Heart right ventricle (tissue), 16 donors: ENCODE measurements at regions not wholly inside any gene's neighbourhood (a gene's known extent, or its start where the extent isn't known, plus 50 kb on each side); places are given as distances from the start of the nearest gene placed in this dataset.
"Not testable (repeated sequence)": the region's sequence is repeated elsewhere in the genome, so short reads cannot be mapped to it uniquely, and the experiment has no call there.

Experiments
- ATAC-seq, 8 donors: fragments of 200-7000 bp; cut with Tn5 transposase; one replicate each; pipeline ENCODE4 v1.9.1; 2020; ENCODE audit warnings: mild to moderate bottlenecking in 8 of 8, moderate library complexity in 8 of 8, moderate number of reproducible peaks in 1 of 8
- DNase-seq, 2 donors: peaks; one replicate each; pipeline ENCODE4 v3.0.0-alpha.2; 2020
- H3K27ac ChIP-seq, 10 donors: fragments of 200-600 bp; sonication (generic) in 2 of 10; one replicate each; pipeline versions ENCODE4 v1.5.0 to v1.8.0; 2020 to 2022; ENCODE audit warnings: mild to moderate bottlenecking in 3 of 10
- H3K27me3 ChIP-seq, 7 donors: fragments of 200-600 bp; one replicate each; pipeline ENCODE4 v1.8.0; 2021 to 2022; ENCODE audit warnings: mild to moderate bottlenecking in 2 of 7
- H3K36me3 ChIP-seq, 9 donors: fragments of 200-600 bp; sonication (generic) in 1 of 9; one replicate each; pipeline versions ENCODE4 v1.5.0 to v1.8.0; 2020 to 2022; ENCODE audit warnings: mild to moderate bottlenecking in 2 of 9
- H3K4me1 ChIP-seq, 9 donors: fragments of 200-600 bp; sonication (generic) in 1 of 9; one replicate each; pipeline versions ENCODE4 v1.5.0 to v1.8.0; 2020 to 2022; ENCODE audit warnings: mild to moderate bottlenecking in 4 of 9
- H3K4me3 ChIP-seq, 10 donors: fragments of 200-600 bp; sonication (generic) in 2 of 10; one replicate each; pipeline versions ENCODE4 v1.5.0 to v1.8.0; 2020 to 2022; ENCODE audit warnings: mild to moderate bottlenecking in 7 of 10, moderate library complexity in 2 of 10
- H3K9me3 ChIP-seq, 11 donors: fragments of 200-600 bp in 10 of 11; sonication (generic) in 2 of 11; one replicate each; pipeline versions ENCODE4 v1.5.0 to v1.8.0; 2013 to 2022; ENCODE audit warnings: mild to moderate bottlenecking in 2 of 11, control low read depth in 1 of 11, moderate library complexity in 1 of 11
- WGBS, 2 donors: extraction: QIAGEN DNeasy Blood & Tissue Kit; methylation state at CpG; one replicate each; pipeline ENCODE4 v1.1.7; 2013; ENCODE audit warnings: inconsistent platforms in 1 of 2; 5-methylcytosine and 5-hydroxymethylcytosine counted together
- intact Hi-C, 10 donors: fragments of 100-400 bp; cut with DNase I; formaldehyde crosslinking; loops; one replicate each; pipeline versions ENCODE4 v1.11.1 to v1.14.2; 2022
- TF ChIP-seq, protein P1 (sequence below), 9 donors: fragments of 200-600 bp; sonication (generic) in 2 of 9; IDR thresholded peaks; one replicate each; pipeline versions ENCODE4 v1.5.0 to v1.8.0; 2021 to 2022; ENCODE audit warnings: antibody characterized with exemption in 9 of 9, mild to moderate bottlenecking in 5 of 9, moderate library complexity in 1 of 9
- donor health status: Arrhythmogenic right ventricular cardiomyopathy.
- donor health status: ischemic (EF 13 %, LVEDD 7.1; RV severe dilation, severe dysfunction).
- donor health status: healthy with polysubstance abuse.
- donor health status: DM: no; HTN: yes; CAD: no.
- donor health status: DM: no; HTN: no; CAD: no.
- donor health status: ischemic (EF 25% LVEDD 6.9; RV normal size, moderate dysfunction).
- donor health status: ischemic (EF 25% LVEDD 5.7; RV mildly dilated, moderate dysfunction).
- donor health status: healthy.
- donor health status: DM: yes; HTN: yes; CAD: no.
- donor health status: Ischemic cardiomyopathy.
- donor health status: ischemic (EF 35%, LVEDD 5.7; RV mildly dilated, moderate dysfunction).
- donor health status: nonischemic (EF 11% LVEDD 7.7; RV severe dilation, severe dysfunction).
- donor health status: DM: yes; HTN: yes; CAD: no.
- donor health status: PGD.
- donor health status: ischemic (EF 29% LVEDD 5.4; RV normal size, mild dysfunction).
- donor health status: nonischemic (EF 23%, LVEDD 6.1; RV moderate dilation, normal function).

GRCh38 chr7:45325378-45325777 is 167.8 kb downstream of the RAMP3 start:
- Histone ChIP-seq H3K36me3 (no peaks in the 10 kb centered on the region), H3K27me3 (no peaks in the 10 kb centered on the region), H3K9me3 (peaks cover 0 to 20% (median 7%) of the 10 kb centered on the region in 11 donors), H3K4me1 (peaks cover 0 to 13% (median 3%) of the 10 kb centered on the region in 9 donors), H3K27ac (no peak overlapping the region), H3K4me3 (no peak overlapping the region)
- 86% methylated on average over 3 of the region's 3 CpGs for WGBS, 2 donors
- intact Hi-C loops, result no loop called here
- DNase-seq, result no peak
- no peak for ATAC-seq
- TF ChIP-seq, protein P1, sequence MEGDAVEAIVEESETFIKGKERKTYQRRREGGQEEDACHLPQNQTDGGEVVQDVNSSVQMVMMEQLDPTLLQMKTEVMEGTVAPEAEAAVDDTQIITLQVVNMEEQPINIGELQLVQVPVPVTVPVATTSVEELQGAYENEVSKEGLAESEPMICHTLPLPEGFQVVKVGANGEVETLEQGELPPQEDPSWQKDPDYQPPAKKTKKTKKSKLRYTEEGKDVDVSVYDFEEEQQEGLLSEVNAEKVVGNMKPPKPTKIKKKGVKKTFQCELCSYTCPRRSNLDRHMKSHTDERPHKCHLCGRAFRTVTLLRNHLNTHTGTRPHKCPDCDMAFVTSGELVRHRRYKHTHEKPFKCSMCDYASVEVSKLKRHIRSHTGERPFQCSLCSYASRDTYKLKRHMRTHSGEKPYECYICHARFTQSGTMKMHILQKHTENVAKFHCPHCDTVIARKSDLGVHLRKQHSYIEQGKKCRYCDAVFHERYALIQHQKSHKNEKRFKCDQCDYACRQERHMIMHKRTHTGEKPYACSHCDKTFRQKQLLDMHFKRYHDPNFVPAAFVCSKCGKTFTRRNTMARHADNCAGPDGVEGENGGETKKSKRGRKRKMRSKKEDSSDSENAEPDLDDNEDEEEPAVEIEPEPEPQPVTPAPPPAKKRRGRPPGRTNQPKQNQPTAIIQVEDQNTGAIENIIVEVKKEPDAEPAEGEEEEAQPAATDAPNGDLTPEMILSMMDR (IDR thresholded peaks at IDR 0.05), result no peak

DNA sequence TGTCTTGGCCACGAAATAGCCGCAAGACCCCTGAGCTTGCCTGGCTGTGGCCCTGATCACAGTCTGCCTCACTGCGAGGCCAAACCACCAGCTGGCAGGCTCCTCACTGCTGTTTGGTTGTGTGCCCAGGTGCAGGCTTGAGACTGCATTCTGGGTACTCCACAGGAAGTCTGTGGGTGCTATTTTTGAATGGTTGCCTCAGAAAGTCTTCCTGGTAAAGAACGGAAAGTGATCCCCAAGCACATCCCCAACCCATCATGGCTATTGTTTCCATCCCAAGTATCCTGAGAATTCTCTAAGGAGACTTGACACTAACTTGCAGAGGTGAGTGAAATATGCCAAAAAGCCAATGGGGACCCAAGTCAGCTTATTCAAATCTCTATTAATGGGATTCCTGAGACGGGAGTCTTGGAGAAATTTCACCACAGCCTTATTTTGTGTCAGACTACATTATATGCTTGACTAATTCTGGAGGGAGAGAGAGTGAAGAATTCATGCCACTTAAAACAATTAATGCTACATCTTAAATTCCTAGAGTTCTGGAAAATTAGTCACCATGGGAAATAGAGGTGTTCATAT is 170.9 kb downstream of the RAMP3 start:
- H3K9me3 ChIP-seq, result peaks cover 0 to 21% (median 5%) of the 10 kb centered on the region in 11 donors
- H3K36me3 ChIP-seq, result no peaks in the 10 kb centered on the region
- DNase-seq, result peak; percentile 30 to 35
- ATAC-seq, result peak in 7 of 8 donors; percentile 59 to 88 (median 79)
- 45 to 69% methylated on average over 5 of the region's 5 CpGs for WGBS, 2 donors
- TF ChIP-seq, protein P1 (IDR thresholded peaks at IDR 0.05), result no peak
- H3K4me3 ChIP-seq, result no peak overlapping the region
- no peak overlapping the region for H3K27ac ChIP-seq
- intact Hi-C loops, result no loop called here
- no peaks in the 10 kb centered on the region for H3K27me3 ChIP-seq
- peaks cover 0 to 13% (median 3%) of the 10 kb centered on the region in 9 donors for H3K4me1 ChIP-seq

DNA sequence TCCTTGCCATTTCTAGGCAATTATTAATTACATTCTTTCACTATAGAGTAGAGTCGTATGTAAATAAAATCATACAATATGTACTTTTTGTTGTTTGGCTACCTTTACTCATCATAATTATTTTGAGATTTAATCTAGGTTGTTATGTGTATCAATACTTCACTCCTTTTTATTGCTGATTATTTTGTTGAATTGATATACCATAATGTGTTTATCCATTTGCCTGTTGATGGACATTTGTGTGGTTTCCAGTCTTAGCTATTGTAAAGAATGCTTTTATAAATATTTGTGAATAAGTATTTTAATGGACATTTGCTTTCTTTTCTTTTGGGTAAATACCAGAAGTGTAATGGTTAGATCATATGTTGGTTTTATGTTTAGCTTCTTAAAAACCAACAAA is 174.0 kb downstream of the RAMP3 start:
- TF ChIP-seq, protein P1 (IDR thresholded peaks at IDR 0.05), result no peak
- ATAC-seq, result no peak
- intact Hi-C loops, result no loop called here
- Histone ChIP-seq H3K27ac (no peak overlapping the region), H3K4me1 (peaks cover 0 to 13% (median 3%) of the 10 kb centered on the region in 9 donors), H3K27me3 (peaks cover 0 to 4% (median 0%) of the 10 kb centered on the region in 7 donors), H3K4me3 (no peak overlapping the region), H3K36me3 (no peaks in the 10 kb centered on the region), H3K9me3 (peaks cover 0 to 42% (median 5%) of the 10 kb centered on the region in 11 donors)
- WGBS, 2 donors, result 94 to 98% methylated on average over 1 of the region's 1 CpG
- no peak for DNase-seq

- WGBS, 2 donors, result 87 to 89% methylated on average over 2 of the region's 2 CpGs
- H3K4me1 ChIP-seq, H3K36me3 ChIP-seq, H3K27ac ChIP-seq, H3K27me3 ChIP-seq, DNase-seq, ATAC-seq, intact Hi-C loops, H3K4me3 ChIP-seq: not testable (repeated sequence)
- peaks cover 0 to 42% (median 5%) of the 10 kb centered on the region in 11 donors for H3K9me3 ChIP-seq
Measured at GRCh38 chr7:45335024-45335423, 177.4 kb downstream of the RAMP3 start.

GRCh38 chr7:45342236-45342635 is 184.6 kb downstream of the RAMP3 start:
- no peaks in the 10 kb centered on the region for H3K4me1 ChIP-seq
- 66 to 68% methylated on average over 5 of the region's 5 CpGs for WGBS, 2 donors
- no peaks in the 10 kb centered on the region for H3K36me3 ChIP-seq
- DNase-seq (no peak), ATAC-seq (no peak)
- intact Hi-C loops, result no loop called here
- H3K9me3 ChIP-seq, result no peaks in the 10 kb centered on the region
- H3K27me3 ChIP-seq, result peaks cover 0 to 3% (median 0%) of the 10 kb centered on the region in 7 donors
- H3K4me3 ChIP-seq, result no peak overlapping the region
- no peak overlapping the region for H3K27ac ChIP-seq
- TF ChIP-seq, protein P1 (IDR thresholded peaks at IDR 0.05), result no peak
